Choroid plexus epithelial cell (primary cell): ENCODE measurements at regions not wholly inside any gene's neighbourhood (a gene's known extent, or its start where the extent isn't known, plus 50 kb on each side); places are given as distances from the start of the nearest gene placed in this dataset.
A peak's percentile ranks its signal among the peaks of the same experiment; 100 is the strongest.

Experiments used
- DNase-seq: peaks from one replicate; pipeline ENCODE4 v3.0.0-alpha.2; 2010; ENCODE audit warnings: low read depth
- H3K4me3 ChIP-seq: 2 replicates; pipeline ENCODE4 v1.5.1; 2011; ENCODE audit warnings: low read depth, mild to moderate bottlenecking, control low read depth, low read length, moderate library complexity
- TF ChIP-seq, protein P1 (sequence below): conservative IDR thresholded peaks from 2 replicates; pipeline ENCODE4 v1.5.1; 2011; ENCODE audit warnings: low read depth, mild to moderate bottlenecking, control low read depth, inconsistent platforms, low read length, moderate library complexity

DNA sequence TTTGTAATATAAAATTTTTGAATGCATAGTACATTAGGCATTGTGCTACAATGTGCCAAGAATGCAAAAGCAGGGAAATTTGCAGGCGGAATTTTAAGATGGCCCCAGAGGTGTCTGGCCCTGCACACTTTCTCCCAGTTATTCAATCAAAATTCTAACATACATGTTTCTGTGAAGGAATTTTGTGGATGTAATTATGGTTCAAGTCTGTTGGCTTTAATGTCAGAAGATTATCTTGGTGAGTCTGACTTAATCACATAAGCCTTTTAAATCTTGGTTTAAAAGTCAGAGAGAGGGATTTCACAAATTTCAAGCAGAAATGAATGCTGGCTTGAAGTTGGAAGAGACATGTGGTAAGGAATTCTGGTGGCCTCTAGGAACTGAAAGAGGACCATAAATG, 423.4 kb upstream of the CCDC179 start:
- no peak overlapping the region for H3K4me3 ChIP-seq
- TF ChIP-seq, protein P1, sequence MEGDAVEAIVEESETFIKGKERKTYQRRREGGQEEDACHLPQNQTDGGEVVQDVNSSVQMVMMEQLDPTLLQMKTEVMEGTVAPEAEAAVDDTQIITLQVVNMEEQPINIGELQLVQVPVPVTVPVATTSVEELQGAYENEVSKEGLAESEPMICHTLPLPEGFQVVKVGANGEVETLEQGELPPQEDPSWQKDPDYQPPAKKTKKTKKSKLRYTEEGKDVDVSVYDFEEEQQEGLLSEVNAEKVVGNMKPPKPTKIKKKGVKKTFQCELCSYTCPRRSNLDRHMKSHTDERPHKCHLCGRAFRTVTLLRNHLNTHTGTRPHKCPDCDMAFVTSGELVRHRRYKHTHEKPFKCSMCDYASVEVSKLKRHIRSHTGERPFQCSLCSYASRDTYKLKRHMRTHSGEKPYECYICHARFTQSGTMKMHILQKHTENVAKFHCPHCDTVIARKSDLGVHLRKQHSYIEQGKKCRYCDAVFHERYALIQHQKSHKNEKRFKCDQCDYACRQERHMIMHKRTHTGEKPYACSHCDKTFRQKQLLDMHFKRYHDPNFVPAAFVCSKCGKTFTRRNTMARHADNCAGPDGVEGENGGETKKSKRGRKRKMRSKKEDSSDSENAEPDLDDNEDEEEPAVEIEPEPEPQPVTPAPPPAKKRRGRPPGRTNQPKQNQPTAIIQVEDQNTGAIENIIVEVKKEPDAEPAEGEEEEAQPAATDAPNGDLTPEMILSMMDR, result no peak

DNA sequence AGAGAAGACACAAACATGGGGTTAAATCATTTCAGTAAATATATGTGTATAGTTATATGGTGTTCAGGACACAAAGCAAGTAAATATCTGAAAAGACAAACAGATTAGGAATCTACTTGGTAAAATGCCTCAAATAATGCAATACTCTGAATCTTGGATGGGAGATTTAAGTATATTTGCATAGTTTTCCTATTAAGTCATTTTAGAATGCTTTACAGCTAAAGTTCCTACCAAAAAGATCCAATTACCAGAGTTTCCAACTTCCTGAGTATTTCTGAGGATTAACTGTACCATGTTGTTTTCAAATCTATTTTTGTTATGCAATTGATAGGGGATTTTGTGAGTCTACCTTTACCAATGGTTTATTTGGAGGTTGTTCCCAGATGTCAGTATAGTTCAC, 424.4 kb upstream of the CCDC179 start:
- DNase-seq, result peak; percentile 65
- TF ChIP-seq, protein P1, result no peak
- no peak overlapping the region for H3K4me3 ChIP-seq

More for the DNA sequence above, 423.4 kb upstream of the CCDC179 start:
- no peak for DNase-seq

DNA sequence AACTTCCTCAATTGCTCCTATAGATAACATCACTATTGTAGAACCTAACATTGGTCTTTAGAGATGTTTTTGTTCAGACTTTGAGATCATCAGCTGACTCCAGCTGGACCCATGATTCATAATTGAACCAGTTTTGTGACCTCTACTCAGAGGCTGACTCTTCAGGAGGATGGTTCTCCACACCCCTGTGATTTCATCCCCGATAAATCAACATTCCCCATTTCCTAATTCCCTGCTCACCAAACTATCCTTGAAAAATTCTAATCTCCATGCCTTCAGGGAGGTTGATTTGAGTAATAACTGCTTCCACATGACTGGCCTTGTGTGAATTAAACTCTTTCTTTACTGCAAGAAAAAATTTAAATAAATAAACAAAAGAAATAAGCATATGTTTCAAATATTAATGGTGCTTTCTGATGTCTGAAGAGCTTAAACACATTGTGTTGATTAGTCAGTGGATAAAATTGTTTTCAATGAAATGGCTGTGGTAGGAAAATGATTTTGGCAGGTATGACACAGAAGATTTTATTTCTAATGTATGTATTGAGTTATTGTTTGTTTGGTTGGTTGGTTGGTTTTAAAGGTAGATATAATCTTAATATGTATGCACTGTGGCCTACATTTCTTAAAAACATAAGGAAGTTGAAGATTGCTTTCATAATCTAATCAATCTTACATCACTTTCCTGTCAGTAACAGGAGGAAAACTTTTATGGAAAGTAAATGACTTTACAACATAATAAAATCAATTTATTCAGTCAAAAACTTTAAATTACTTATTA, 427.9 kb upstream of the CCDC179 start:
- peak; percentile 55 for DNase-seq
- H3K4me3 ChIP-seq, result no peak overlapping the region
- TF ChIP-seq, protein P1, result no peak

DNA sequence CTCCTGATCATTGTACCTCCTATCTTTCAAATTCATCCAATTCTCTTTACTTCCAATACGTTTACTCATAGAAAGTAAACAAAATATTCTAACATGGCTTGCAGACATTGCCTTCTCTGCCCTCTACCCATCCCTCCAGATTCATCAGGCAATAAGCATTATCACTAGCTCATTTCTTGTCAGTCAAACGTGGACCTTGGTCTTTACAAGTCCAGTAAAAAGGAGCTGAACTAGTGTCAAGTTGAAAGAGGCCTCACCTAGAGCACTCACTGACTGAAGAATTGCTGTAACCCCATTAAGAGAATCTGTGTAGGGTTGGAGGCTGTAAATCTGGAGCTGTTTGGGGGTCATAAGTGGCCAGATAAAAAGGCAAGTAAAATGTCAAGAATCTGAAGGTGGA, 435.0 kb upstream of the CCDC179 start:
- TF ChIP-seq, protein P1, result no peak
- no peak overlapping the region for H3K4me3 ChIP-seq

DNA sequence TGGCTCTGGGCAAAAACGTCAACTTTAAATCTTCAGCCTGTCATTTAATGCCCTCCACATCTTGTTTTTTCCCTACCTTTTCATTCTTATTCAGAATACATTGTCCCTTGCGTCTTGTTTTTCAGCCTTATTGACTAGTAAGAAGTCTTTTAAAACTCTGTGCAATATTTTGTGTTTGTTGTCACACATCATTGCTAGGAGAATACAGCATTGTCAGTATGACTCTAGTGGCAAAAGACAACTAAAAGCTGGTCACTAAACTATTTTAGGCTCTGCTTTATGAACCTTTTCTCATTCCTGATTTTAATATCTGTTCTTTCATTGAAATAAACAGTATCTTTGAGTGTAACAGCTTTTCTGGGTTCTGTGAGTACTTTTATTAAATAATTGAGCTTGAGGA, 447.8 kb upstream of the CCDC179 start:
- TF ChIP-seq, protein P1, result no peak
- no peak overlapping the region for H3K4me3 ChIP-seq
- DNase-seq, result no peak

More for the DNA sequence above, 435.0 kb upstream of the CCDC179 start:
- DNase-seq, result no peak

DNA sequence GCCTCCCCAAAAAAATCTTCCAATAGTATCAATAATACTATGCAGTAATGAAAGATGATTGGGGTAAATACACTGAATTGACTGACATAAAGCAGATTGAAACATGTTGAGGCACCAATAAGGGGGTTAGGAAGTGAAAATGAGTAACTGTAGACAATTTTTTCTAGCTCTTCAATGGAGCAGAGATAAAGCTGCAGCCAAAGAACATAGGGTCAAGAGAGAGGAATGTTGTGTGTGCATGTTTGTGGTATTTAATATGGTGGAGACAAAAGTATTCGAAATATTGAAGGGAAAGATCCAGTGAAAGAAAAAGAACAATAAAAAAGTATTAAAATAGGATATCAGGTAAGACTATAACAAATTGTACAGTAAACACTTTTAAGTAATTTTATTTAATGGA, 450.0 kb upstream of the CCDC179 start:
- peak; percentile 89 for DNase-seq
- TF ChIP-seq, protein P1, result no peak
- no peak overlapping the region for H3K4me3 ChIP-seq
